C4-2B (cell line): ENCODE measurements at regions not wholly inside any gene's neighbourhood (a gene's known extent, or its start where the extent isn't known, plus 50 kb on each side); places are given as distances from the start of the nearest gene placed in this dataset.

Experiments
- H3K27ac ChIP-seq: fragments of 450-650 bp; 2 replicates; pipeline ENCODE4 v1.5.1; 2017
- ZFX ChIP-seq: fragments of 450-650 bp; IDR thresholded peaks from 2 replicates; pipeline ENCODE4 v1.6.1; 2017
- TF ChIP-seq, protein P1 (sequence below): fragments of 450-650 bp; conservative IDR thresholded peaks from 2 replicates; pipeline ENCODE4 v1.5.1; 2017; ENCODE audit warnings: mild to moderate bottlenecking

DNA sequence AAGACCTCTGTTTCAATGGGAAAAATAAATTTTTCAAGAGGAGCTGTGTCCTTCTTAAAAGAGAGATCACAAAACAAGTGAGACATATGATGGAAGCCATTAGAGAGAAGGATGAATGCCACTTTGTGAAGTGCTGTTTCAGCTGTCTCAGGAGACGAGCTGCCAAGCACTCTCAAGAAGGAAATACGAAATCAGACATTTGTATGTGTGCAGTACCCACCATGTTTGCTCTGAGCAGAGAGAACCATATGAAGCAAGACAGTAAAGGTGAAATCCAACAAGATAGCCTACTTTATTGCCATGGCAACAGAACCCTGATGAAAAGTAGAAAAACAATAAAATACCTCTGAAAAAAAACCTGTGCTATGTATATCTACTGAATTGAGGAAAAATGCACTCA is 168.1 kb downstream of the AMY1C start:
- H3K27ac ChIP-seq: no peak overlapping the region
- TF ChIP-seq, protein P1, sequence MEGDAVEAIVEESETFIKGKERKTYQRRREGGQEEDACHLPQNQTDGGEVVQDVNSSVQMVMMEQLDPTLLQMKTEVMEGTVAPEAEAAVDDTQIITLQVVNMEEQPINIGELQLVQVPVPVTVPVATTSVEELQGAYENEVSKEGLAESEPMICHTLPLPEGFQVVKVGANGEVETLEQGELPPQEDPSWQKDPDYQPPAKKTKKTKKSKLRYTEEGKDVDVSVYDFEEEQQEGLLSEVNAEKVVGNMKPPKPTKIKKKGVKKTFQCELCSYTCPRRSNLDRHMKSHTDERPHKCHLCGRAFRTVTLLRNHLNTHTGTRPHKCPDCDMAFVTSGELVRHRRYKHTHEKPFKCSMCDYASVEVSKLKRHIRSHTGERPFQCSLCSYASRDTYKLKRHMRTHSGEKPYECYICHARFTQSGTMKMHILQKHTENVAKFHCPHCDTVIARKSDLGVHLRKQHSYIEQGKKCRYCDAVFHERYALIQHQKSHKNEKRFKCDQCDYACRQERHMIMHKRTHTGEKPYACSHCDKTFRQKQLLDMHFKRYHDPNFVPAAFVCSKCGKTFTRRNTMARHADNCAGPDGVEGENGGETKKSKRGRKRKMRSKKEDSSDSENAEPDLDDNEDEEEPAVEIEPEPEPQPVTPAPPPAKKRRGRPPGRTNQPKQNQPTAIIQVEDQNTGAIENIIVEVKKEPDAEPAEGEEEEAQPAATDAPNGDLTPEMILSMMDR: no peak
- no peak for TF ChIP-seq ZFX

DNA sequence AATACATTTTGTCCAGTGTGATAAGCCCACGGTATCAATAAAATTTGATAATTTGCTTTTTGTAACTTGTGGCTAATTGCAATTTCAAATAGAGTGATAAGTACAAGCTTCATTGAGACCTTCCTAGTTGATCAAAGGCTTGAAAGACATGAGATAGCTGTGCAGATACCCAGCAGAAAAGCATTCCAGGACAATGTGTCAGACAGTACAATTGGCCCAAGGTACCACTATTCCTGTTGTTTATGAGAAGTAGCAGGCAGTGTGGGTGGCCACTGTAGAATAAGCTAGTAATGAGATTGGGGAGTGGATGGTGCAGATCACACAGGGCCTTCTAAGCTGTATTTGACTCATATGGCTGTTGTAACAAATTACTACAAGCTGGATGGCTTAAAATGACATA is 182.2 kb downstream of the AMY1C start:
- TF ChIP-seq ZFX: no peak
- TF ChIP-seq, protein P1: no peak
- H3K27ac ChIP-seq: no peak overlapping the region

DNA sequence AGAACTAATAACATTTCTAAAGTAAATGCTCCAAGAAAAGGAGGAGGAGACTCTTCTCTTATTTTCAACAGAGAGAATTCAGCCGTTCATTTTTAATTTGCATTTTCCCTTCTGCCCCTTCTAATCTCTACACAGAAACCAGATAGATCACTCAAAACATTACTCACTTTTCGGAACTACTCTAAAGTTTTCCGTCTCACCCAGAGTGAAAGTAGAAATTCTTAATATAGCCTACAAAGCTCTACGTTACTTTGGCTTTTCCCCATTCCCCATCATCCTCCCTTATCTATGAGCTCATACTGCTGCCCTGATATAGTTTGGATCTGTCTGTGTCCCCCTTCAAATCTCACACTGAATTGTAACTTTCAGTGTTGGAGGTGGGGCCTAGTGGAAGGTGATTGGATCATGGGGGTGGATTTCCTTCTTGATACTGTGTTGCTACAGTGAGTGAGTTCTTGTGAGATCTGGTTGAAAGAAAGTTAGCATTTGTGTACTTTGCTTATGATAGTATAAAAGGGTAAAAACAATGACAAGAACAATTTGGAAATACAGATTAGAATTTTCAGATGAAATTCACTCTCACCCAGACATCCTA is 188.2 kb downstream of the AMY1C start:
- no peak for TF ChIP-seq ZFX
- TF ChIP-seq, protein P1: no peak
- H3K27ac ChIP-seq: no peak overlapping the region

DNA sequence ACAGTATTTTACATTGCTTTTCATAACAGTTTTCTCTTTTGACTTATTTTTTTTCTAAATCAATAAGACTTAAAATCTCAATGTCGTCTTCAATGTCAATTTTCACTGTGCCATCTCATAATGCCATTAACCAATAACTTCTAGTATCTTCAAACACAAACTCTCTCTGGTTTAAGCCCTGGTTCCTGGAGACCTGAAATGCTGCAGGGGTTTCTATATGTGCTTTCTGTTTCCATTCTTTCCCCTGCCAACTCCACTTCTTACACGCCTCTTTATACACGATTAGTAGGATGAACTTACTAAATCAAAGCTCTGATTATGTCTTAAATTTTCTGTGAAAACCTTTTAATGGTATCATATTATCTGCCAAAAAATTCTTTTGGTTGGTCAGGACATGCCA is 191.4 kb downstream of the AMY1C start:
- no peak overlapping the region for H3K27ac ChIP-seq
- no peak for TF ChIP-seq ZFX
- TF ChIP-seq, protein P1: no peak

DNA sequence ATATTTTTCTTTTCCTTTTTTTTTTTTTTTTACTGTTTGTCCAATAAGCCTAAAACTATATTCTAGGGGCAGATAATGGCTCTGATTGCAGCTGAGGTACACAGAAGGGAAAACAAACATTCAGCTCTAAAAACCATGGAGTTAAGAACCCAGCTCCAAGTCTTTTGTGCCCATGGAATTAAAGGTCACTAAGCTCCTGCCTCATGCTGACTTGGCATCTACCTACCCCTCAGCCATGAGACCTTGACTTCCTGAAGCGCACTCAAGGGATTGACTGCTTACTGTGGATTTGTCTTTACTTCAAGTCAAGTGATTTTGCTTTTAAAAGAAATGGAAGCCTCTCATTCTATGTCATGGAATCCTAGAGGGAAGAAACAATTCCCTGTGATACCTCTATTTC is 192.3 kb downstream of the AMY1C start:
- H3K27ac ChIP-seq: no peak overlapping the region
- TF ChIP-seq, protein P1: no peak
- TF ChIP-seq ZFX: no peak

DNA sequence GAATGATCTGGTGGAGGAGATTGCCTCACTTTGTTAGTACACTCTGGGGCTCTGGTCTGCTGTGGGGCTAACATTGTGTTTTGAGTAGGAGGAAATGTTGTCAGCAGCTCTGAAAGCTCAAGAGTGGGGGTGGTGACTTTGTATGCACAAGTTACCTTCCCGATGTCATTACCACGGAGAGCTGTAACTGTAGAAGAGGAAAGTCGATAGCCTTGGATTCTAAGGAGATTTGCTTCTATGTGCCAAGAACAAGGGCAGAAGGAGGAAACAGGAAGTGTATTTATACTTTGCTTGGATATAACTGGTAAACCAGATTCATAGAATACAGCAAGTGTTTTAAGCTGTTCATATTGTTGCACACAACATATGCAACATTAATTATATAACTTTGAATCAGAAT is 196.1 kb downstream of the AMY1C start:
- TF ChIP-seq, protein P1: no peak
- TF ChIP-seq ZFX: no peak
- H3K27ac ChIP-seq: no peak overlapping the region

DNA sequence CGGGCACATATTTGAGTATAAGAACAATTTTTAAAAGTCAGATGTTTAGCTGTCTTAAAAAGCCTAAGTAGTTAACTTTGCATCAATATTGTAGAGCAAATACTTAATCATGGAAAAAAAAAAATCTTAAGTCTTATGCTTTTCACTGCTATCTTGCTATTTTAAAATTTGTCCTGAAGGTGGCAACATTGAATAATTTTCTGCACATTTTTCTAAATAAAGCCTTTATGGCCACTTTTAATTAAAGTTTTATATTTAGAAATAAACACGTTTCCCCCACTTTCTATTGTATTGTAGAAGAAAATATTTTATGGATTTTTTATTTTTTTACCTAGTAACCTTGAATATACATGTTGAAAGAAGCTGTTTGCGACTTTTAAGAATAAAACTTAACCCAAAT is 198.8 kb downstream of the AMY1C start:
- H3K27ac ChIP-seq: no peak overlapping the region
- no peak for TF ChIP-seq ZFX
- TF ChIP-seq, protein P1: peak; percentile 71
